HepG2 (cell line): ENCODE measurements at regions not wholly inside any gene's neighbourhood (a gene's known extent, or its start where the extent isn't known, plus 50 kb on each side); places are given as distances from the start of the nearest gene placed in this dataset.

Experiments
- ATAC-seq: fragments of 200-7000 bp; cut with Tn5 transposase; 3 replicates; pipeline ENCODE4 v1.9.1; 2020; ENCODE audit warnings: mild to moderate bottlenecking, moderate library complexity
- BruUV-seq: library from RNA; stranded (reverse); fragments of 400-500 nt; replicated peaks from 2 replicates; lab custom pipeline; 2021; lab: Mats Ljungman, UMichigan
- CTCF ChIA-PET: fragments of 300-600 bp; formaldehyde crosslinking; extraction: SDS; loops from one replicate; lab custom pipeline; 2021; ENCODE audit warnings: low total read pairs, inconsistent platforms, low intra/inter-chr PET ratio; lab: Yijun Ruan, JAX
- POLR2A ChIA-PET: fragments of 350-600 bp; sonication (Branson Sonifier 250); formaldehyde crosslinking; loops from one replicate; lab custom pipeline; 2020; ENCODE audit warnings: antibody characterized with exemption, inconsistent platforms; lab: Yijun Ruan, JAX
- DNase-seq: peaks from one replicate; pipeline ENCODE4 v3.0.0-alpha.2; 2015; ENCODE audit warnings: low spot score
- FAIRE-seq: peaks from 3 replicates; lab custom pipeline; 2011; peaks lifted over from hg19 to GRCh38; lab: Jason Lieb, UNC
- H2AFZ ChIP-seq: one replicate; pipeline ENCODE4 v1.6.1; 2011; ENCODE audit warnings: low read length, inconsistent platforms
- H3K27ac ChIP-seq: fragments of 300-600 bp; 3 replicates; pipeline ENCODE4 v1.8.0; 2011; ENCODE audit warnings: mixed run types, mild to moderate bottlenecking, mixed read lengths, low read length, inconsistent platforms; ENCODE audit not compliant: insufficient read depth; ENCODE audit errors: extremely low read length
- H3K27me3 ChIP-seq, 2 experiments: fragments of 200-600 bp in 1 of 2; 2 replicates in 1 of 2; 3 replicates in 1 of 2; pipeline versions ENCODE4 v1.6.0 to v1.8.0; 2011; ENCODE audit warnings: low read length in 2 of 2, mild to moderate bottlenecking in 2 of 2, moderate library complexity in 2 of 2, inconsistent platforms in 1 of 2; ENCODE audit not compliant: insufficient read depth in 2 of 2, control insufficient read depth in 1 of 2
- H3K36me3 ChIP-seq, 2 experiments: fragments of 200-600 bp in 1 of 2; replicated peaks in 1 of 2; 2 replicates in 1 of 2; 3 replicates in 1 of 2; pipeline versions ENCODE4 v1.5.1 to v1.8.0; 2011; ENCODE audit warnings: low read length in 2 of 2, inconsistent platforms in 1 of 2; ENCODE audit not compliant: insufficient read depth in 2 of 2, control insufficient read depth in 1 of 2
- H3K4me1 ChIP-seq: 2 replicates; pipeline ENCODE4 v1.5.1; 2012; ENCODE audit warnings: low read length, inconsistent platforms; ENCODE audit not compliant: insufficient read depth
- H3K4me2 ChIP-seq: 2 replicates; pipeline ENCODE4 v1.6.0; 2011; ENCODE audit warnings: low read depth, low read length, inconsistent platforms
- H3K4me3 ChIP-seq, 3 experiments: fragments of 200-600 bp in 1 of 3; sonication (generic), shearing (Covaris generic) in 1 of 3; replicated peaks in 1 of 3; 2 replicates each; pipeline ENCODE4 v1.5.1; 2011 to 2016; ENCODE audit warnings: low read length in 3 of 3, inconsistent platforms in 2 of 3, low read depth in 2 of 3, mild to moderate bottlenecking in 2 of 3, control low read depth in 1 of 3, mixed read lengths in 1 of 3; ENCODE audit not compliant: insufficient read depth in 1 of 3
- H3K79me2 ChIP-seq: one replicate; pipeline ENCODE4 v1.6.1; 2011; ENCODE audit warnings: low read length, inconsistent platforms; ENCODE audit not compliant: insufficient read depth
- H3K9ac ChIP-seq: 2 replicates; pipeline ENCODE4 v1.6.0; 2011; ENCODE audit warnings: mild to moderate bottlenecking, low read depth, low read length, inconsistent platforms; ENCODE audit not compliant: insufficient read depth
- H3K9me3 ChIP-seq: 2 replicates; pipeline ENCODE4 v1.5.1; 2012; ENCODE audit warnings: mild to moderate bottlenecking, low read length
- H4K20me1 ChIP-seq: 2 replicates; pipeline ENCODE4 v1.6.0; 2011; ENCODE audit warnings: inconsistent platforms, mild to moderate bottlenecking, low read length, moderate library complexity; ENCODE audit not compliant: insufficient read depth
- ATF7-NPFF ChIP-seq: sonication (generic); formaldehyde crosslinking; IDR thresholded peaks from 2 replicates; pipeline ENCODE4 v1.8.1; 2023; ENCODE audit warnings: mild to moderate bottlenecking, low read depth, missing genetic modification reagents, moderate library complexity
- BRD4 ChIP-seq: sonication (generic); formaldehyde crosslinking; IDR thresholded peaks from 2 replicates; pipeline ENCODE4 v1.4.0; 2020; ENCODE audit warnings: missing genetic modification reagents
- CENPT ChIP-seq: sonication (generic); formaldehyde crosslinking; IDR thresholded peaks from 2 replicates; pipeline ENCODE4 v1.8.0; 2022; ENCODE audit warnings: low read depth, mild to moderate bottlenecking, moderate library complexity, missing genetic modification reagents
- JUND ChIP-seq: sonication (generic); formaldehyde crosslinking; IDR thresholded peaks from 2 replicates; pipeline ENCODE4 v1.8.0; 2022; ENCODE audit warnings: mild to moderate bottlenecking, missing genetic modification reagents
- MEIS2 ChIP-seq: sonication (generic); formaldehyde crosslinking; IDR thresholded peaks from 2 replicates; pipeline ENCODE4 v1.9.0; 2021; ENCODE audit warnings: mild to moderate bottlenecking, missing genetic modification reagents
- MIER3 ChIP-seq: IDR thresholded peaks from 2 replicates; pipeline ENCODE4 v1.6.1; 2016; ENCODE audit warnings: missing compliant biosample characterization, borderline replicate concordance
- NFYB ChIP-seq: sonication (generic); formaldehyde crosslinking; IDR thresholded peaks from 2 replicates; pipeline ENCODE4 v1.4.0; 2020; ENCODE audit warnings: missing genetic modification reagents
- SALL2 ChIP-seq: sonication (generic); formaldehyde crosslinking; IDR thresholded peaks from 2 replicates; pipeline ENCODE4 v1.8.1; 2023; ENCODE audit warnings: mild to moderate bottlenecking, missing genetic modification reagents, inconsistent platforms
- ZNF737 ChIP-seq: sonication (generic); formaldehyde crosslinking; IDR thresholded peaks from 2 replicates; pipeline ENCODE4 v1.5.0; 2020; ENCODE audit warnings: missing genetic modification reagents, mild to moderate bottlenecking, borderline replicate concordance
- ZNF790 ChIP-seq: sonication (generic); formaldehyde crosslinking; IDR thresholded peaks from 2 replicates; pipeline ENCODE4 v1.8.0; 2022; ENCODE audit warnings: missing genetic modification reagents, mild to moderate bottlenecking, borderline replicate concordance
- in situ Hi-C: cut with HindIII; loops from 2 replicates; pipeline ENCODE4 v1.10.0; 2017; ENCODE audit warnings: low pct_unique_long_range_greater_than_20kb; ENCODE audit not compliant: extremely low pct_ligation_motif_present
- intact Hi-C: fragments of 100-400 bp; cut with micrococcal nuclease; formaldehyde crosslinking; loops from one replicate; pipeline ENCODE4 v1.10.0; 2022; ENCODE audit not compliant: unreplicated experiment
- TF ChIP-seq, protein P1 (sequence below): sonication (generic); formaldehyde crosslinking; IDR thresholded peaks from 2 replicates; pipeline ENCODE4 v1.8.1; 2023; ENCODE audit warnings: mild to moderate bottlenecking, inconsistent platforms, moderate library complexity, missing genetic modification reagents, borderline replicate concordance
- TF ChIP-seq, protein P2 (sequence below): sonication (generic); formaldehyde crosslinking; IDR thresholded peaks from 2 replicates; pipeline ENCODE4 v1.4.0; 2020; ENCODE audit warnings: missing genetic modification reagents

DNA sequence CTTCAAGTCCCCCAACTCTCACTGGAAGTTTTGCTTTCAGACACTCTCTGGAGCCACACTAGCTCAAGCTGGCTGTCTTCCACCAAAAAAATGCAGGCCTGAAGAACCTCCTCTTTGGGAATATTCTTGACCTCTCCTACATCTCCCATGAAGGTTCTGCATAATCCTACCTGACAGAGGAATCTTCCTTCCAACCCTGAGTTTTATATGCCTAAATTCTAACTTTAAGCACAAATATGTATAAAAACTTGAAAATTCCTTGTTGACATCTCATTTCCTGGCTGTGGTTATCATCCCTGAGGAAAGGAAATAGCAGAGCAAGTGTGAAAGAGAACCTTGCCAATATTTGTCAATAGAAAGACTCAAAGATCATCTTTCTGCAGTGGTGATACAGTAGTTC, 249.0 kb downstream of the LPIN1 start:
- no peak overlapping the region for H3K9ac ChIP-seq
- H2AFZ ChIP-seq, result no peak overlapping the region
- H3K79me2 ChIP-seq, result no peaks in the 10 kb centered on the region
- in situ Hi-C loops (no loop called here), intact Hi-C loops (no loop called here)
- H3K9me3 ChIP-seq, result no peaks in the 10 kb centered on the region
- ATAC-seq (no peak), DNase-seq (no peak), FAIRE-seq (no peak)
- no TSS peak for BruUV-seq
- H3K27ac ChIP-seq, result no peak overlapping the region
- CTCF ChIA-PET, result no interaction called here
- no peaks in the 10 kb centered on the region for H3K4me1 ChIP-seq
- POLR2A ChIA-PET, result no interaction called here
- no peaks in the 10 kb centered on the region for H3K36me3 ChIP-seq
- no peaks in the 10 kb centered on the region for H4K20me1 ChIP-seq
- H3K4me2 ChIP-seq, result no peak overlapping the region
- no peak overlapping the region for H3K4me3 ChIP-seq
- no peaks in the 10 kb centered on the region for H3K27me3 ChIP-seq
- TF ChIP-seq ZNF790 (CRISPR knock-in tag) (no peak), CENPT (CRISPR knock-in tag) (no peak), ZNF737 (CRISPR knock-in tag) (no peak), SALL2 (no peak), JUND (no peak), ATF7-NPFF (no peak), MEIS2 (CRISPR knock-in tag) (no peak), MIER3 (CRISPR knock-in tag) (no peak), BRD4 (CRISPR knock-in tag) (no peak), NFYB (CRISPR knock-in tag) (no peak)
- TF ChIP-seq, protein P1, sequence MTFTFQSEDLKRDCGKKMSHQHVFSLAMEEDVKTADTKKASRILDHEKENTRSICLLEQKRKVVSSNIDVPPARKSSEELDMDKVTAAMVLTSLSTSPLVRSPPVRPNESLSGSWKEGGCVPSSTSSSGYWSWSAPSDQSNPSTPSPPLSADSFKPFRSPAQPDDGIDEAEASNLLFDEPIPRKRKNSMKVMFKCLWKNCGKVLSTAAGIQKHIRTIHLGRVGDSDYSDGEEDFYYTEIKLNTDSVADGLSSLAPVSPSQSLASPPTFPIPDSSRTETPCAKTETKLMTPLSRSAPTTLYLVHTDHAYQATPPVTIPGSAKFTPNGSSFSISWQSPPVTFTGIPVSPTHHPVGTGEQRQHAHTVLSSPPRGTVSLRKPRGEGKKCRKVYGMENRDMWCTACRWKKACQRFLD, result no peak
- TF ChIP-seq, protein P2, sequence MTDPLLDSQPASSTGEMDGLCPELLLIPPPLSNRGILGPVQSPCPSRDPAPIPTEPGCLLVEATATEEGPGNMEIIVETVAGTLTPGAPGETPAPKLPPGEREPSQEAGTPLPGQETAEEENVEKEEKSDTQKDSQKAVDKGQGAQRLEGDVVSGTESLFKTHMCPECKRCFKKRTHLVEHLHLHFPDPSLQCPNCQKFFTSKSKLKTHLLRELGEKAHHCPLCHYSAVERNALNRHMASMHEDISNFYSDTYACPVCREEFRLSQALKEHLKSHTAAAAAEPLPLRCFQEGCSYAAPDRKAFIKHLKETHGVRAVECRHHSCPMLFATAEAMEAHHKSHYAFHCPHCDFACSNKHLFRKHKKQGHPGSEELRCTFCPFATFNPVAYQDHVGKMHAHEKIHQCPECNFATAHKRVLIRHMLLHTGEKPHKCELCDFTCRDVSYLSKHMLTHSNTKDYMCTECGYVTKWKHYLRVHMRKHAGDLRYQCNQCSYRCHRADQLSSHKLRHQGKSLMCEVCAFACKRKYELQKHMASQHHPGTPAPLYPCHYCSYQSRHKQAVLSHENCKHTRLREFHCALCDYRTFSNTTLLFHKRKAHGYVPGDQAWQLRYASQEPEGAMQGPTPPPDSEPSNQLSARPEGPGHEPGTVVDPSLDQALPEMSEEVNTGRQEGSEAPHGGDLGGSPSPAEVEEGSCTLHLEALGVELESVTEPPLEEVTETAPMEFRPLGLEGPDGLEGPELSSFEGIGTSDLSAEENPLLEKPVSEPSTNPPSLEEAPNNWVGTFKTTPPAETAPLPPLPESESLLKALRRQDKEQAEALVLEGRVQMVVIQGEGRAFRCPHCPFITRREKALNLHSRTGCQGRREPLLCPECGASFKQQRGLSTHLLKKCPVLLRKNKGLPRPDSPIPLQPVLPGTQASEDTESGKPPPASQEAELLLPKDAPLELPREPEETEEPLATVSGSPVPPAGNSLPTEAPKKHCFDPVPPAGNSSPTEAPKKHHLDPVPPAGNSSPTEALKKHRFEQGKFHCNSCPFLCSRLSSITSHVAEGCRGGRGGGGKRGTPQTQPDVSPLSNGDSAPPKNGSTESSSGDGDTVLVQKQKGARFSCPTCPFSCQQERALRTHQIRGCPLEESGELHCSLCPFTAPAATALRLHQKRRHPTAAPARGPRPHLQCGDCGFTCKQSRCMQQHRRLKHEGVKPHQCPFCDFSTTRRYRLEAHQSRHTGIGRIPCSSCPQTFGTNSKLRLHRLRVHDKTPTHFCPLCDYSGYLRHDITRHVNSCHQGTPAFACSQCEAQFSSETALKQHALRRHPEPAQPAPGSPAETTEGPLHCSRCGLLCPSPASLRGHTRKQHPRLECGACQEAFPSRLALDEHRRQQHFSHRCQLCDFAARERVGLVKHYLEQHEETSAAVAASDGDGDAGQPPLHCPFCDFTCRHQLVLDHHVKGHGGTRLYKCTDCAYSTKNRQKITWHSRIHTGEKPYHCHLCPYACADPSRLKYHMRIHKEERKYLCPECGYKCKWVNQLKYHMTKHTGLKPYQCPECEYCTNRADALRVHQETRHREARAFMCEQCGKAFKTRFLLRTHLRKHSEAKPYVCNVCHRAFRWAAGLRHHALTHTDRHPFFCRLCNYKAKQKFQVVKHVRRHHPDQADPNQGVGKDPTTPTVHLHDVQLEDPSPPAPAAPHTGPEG, result no peak
